GM23248 (cell line): ENCODE measurements at regions not wholly inside any gene's neighbourhood (a gene's known extent, or its start where the extent isn't known, plus 50 kb on each side); places are given as distances from the start of the nearest gene placed in this dataset.

ENCODE experiments used
- EZH2 ChIP-seq: fragments of 200-600 bp; sonication (generic); IDR thresholded peaks from 2 replicates; pipeline ENCODE4 v1.6.1; 2018; ENCODE audit warnings: antibody characterized with exemption, mild to moderate bottlenecking; ENCODE audit not compliant: insufficient read depth, poor library complexity, severe bottlenecking
- EZH2phosphoT487 ChIP-seq: fragments of 200-600 bp; sonication (generic); IDR thresholded peaks from 2 replicates; pipeline ENCODE4 v1.6.1; 2018; ENCODE audit warnings: antibody characterized with exemption, moderate library complexity, mild to moderate bottlenecking, low read depth; ENCODE audit not compliant: insufficient read depth

DNA sequence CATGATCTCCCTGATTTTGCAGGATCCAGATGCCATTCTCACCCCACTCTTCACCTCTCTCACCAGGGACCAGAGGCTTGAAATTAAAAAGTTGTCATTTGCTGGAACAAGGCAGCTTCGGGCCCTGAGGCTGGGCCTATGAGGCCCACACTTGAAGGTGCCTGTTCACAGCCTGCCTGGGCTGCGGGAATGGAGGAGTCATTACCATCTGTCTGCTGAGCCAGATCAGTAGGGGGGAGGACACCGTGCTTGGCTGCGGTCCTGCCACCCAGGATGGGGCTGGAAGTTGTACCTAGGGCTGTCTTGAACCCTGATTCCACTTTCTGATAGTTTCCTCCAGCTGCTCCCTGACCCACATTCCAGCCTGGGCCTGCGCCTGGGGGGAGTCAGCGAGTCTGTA, 208.3 kb upstream of the N4BP1 start:
- TF ChIP-seq EZH2phosphoT487 (no peak), EZH2 (no peak)
